ENCODE measurements at regions not wholly inside any gene's neighbourhood (a gene's known extent, or its start where the extent isn't known, plus 50 kb on each side); places are given as distances from the start of the nearest gene placed in this dataset.

DNA sequence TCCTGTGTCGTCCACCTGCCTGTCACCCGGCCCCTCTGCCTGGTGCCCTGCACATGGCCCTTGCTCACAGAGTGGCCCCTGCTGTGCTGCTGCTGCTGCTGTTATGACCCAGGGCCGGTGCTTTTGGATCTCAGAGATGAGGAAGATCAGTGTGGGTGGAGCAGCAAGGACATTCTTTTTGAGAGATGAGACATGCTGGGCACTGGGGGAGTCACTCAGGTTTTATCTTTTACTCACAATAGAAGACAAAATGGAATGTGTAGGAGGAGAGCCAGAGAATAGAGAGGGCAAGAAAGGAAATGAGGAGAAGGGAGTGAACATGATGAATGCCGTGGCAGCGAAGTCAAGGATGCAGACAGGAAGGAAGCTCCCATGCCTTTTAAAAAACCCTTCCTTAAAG is 611.5 kb upstream of the DPP6 start:
- CTCF ChIA-PET (ENCODE audit: unreplicated experiment), result no interaction called here
- DNase-seq (ENCODE audit: low spot score), result no peak
- BruUV-seq (replicated peaks), result no TSS peak
- H4K20me1 ChIP-seq (ENCODE audit: insufficient read depth, low read length), result no peaks in the 10 kb centered on the region
- H3K9me3 ChIP-seq (ENCODE audit: low read length), result no peaks in the 10 kb centered on the region
- H3K27ac ChIP-seq (ENCODE audit: low read depth, low read length, poor library complexity, severe bottlenecking), result no peak overlapping the region
- H3K79me2 ChIP-seq (ENCODE audit: insufficient read depth, low read depth, low read length), result no peaks in the 10 kb centered on the region
- no peaks in the 10 kb centered on the region for H3K9me2 ChIP-seq (ENCODE audit: insufficient read depth, low read length)
- no peak overlapping the region for H3K4me2 ChIP-seq (ENCODE audit: low read length)
- POLR2A ChIA-PET, result no interaction called here
- no peaks in the 10 kb centered on the region for H3K36me3 ChIP-seq (ENCODE audit: insufficient read depth, low read length)
- intact Hi-C loops (cut with micrococcal nuclease; ENCODE audit: unreplicated experiment), result no loop called here
- TF ChIP-seq, protein P1, sequence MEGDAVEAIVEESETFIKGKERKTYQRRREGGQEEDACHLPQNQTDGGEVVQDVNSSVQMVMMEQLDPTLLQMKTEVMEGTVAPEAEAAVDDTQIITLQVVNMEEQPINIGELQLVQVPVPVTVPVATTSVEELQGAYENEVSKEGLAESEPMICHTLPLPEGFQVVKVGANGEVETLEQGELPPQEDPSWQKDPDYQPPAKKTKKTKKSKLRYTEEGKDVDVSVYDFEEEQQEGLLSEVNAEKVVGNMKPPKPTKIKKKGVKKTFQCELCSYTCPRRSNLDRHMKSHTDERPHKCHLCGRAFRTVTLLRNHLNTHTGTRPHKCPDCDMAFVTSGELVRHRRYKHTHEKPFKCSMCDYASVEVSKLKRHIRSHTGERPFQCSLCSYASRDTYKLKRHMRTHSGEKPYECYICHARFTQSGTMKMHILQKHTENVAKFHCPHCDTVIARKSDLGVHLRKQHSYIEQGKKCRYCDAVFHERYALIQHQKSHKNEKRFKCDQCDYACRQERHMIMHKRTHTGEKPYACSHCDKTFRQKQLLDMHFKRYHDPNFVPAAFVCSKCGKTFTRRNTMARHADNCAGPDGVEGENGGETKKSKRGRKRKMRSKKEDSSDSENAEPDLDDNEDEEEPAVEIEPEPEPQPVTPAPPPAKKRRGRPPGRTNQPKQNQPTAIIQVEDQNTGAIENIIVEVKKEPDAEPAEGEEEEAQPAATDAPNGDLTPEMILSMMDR (conservative IDR thresholded peaks at IDR 0.05; ENCODE audit: low read length), result no peak
- TF ChIP-seq EZH2phosphoT487 (IDR thresholded peaks at IDR 0.05; ENCODE audit: borderline replicate concordance, low read depth, low read length), result no peak
- no peaks in the 10 kb centered on the region for H3K4me1 ChIP-seq (ENCODE audit: insufficient read depth, low read length, poor library complexity, severe bottlenecking)
- H3K4me3 ChIP-seq (ENCODE audit: low read depth, low read length, poor library complexity, severe bottlenecking), result no peak overlapping the region
- no peak overlapping the region for H2AFZ ChIP-seq (ENCODE audit: low read length)

DNA sequence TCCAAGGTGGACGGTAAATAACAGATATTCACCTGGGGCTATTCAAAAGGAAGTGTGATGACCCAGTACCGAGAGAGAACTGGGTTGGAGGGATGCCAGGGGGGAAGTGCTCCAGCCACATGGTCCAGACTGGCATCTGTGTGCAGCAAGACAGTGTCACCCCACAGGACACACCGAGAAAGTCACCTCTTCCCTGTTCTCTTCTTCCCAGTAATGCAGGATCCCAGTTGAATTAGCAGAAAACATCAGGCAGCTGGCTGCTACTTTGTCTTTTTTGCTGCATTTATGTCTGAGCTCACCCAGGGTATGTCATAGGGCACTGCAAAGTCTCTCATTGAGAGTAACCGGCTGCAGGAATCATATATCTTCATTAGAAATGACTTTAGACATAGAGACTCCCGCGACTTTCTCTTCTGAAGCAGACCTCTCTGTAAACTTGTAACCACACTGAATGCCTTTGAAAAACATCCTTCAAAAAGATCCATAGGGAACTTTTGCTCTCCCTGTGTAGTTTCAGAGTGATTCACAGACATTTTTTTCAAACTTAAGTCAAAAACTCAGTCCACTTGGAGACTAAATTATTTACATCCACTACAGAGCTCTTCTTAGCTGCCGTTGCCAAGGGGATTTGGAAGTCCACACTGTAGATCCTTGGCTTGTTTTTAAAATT is 609.0 kb upstream of the DPP6 start:
- Histone ChIP-seq H3K9me3 (ENCODE audit: low read length) (no peaks in the 10 kb centered on the region), H3K4me2 (ENCODE audit: low read length) (no peak overlapping the region), H3K27ac (ENCODE audit: low read depth, low read length, poor library complexity, severe bottlenecking) (no peak overlapping the region), H3K9me2 (ENCODE audit: insufficient read depth, low read length) (no peaks in the 10 kb centered on the region), H3K36me3 (ENCODE audit: insufficient read depth, low read length) (no peaks in the 10 kb centered on the region), H3K4me1 (ENCODE audit: insufficient read depth, low read length, poor library complexity, severe bottlenecking) (no peaks in the 10 kb centered on the region), H2AFZ (ENCODE audit: low read length) (no peak overlapping the region), H3K79me2 (ENCODE audit: insufficient read depth, low read depth, low read length) (no peaks in the 10 kb centered on the region), H3K4me3 (ENCODE audit: low read depth, low read length, poor library complexity, severe bottlenecking) (no peak overlapping the region), H4K20me1 (ENCODE audit: insufficient read depth, low read length) (no peaks in the 10 kb centered on the region)
- TF ChIP-seq EZH2phosphoT487 (IDR thresholded peaks at IDR 0.05; ENCODE audit: borderline replicate concordance, low read depth, low read length), result no peak
- TF ChIP-seq, protein P1 (conservative IDR thresholded peaks at IDR 0.05; ENCODE audit: low read length), result no peak
- intact Hi-C loops (cut with micrococcal nuclease; ENCODE audit: unreplicated experiment), result no loop called here
- ChIA-PET POLR2A (no interaction called here), CTCF (ENCODE audit: unreplicated experiment) (no interaction called here)
- BruUV-seq (replicated peaks), result no TSS peak
- no peak for DNase-seq (ENCODE audit: low spot score)

DNA sequence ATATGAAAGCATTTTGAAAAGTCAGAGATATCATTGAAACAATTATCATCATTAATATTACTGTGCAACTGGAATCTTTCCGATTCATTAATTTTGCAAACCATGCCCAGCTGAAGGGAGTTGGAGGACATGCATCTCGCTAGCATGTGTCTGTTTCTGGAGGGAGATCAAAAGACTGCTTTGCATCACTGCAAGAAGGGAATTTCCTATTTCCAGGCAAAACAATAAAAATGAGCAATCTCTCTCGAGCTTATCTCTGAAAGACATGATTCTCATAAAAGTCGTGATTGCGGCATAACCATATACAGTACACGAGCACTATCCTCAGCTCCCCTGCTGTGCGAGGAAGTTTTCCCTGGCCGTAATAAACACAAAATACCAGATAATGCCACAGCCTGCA is 607.6 kb upstream of the DPP6 start:
- Histone ChIP-seq H2AFZ (ENCODE audit: low read length) (no peak overlapping the region), H3K4me3 (ENCODE audit: low read depth, low read length, poor library complexity, severe bottlenecking) (no peak overlapping the region), H3K9me3 (ENCODE audit: low read length) (no peaks in the 10 kb centered on the region), H3K9me2 (ENCODE audit: insufficient read depth, low read length) (no peaks in the 10 kb centered on the region), H3K4me1 (ENCODE audit: insufficient read depth, low read length, poor library complexity, severe bottlenecking) (no peaks in the 10 kb centered on the region), H3K4me2 (ENCODE audit: low read length) (no peak overlapping the region), H4K20me1 (ENCODE audit: insufficient read depth, low read length) (no peaks in the 10 kb centered on the region), H3K79me2 (ENCODE audit: insufficient read depth, low read depth, low read length) (no peaks in the 10 kb centered on the region), H3K27ac (ENCODE audit: low read depth, low read length, poor library complexity, severe bottlenecking) (no peak overlapping the region), H3K36me3 (ENCODE audit: insufficient read depth, low read length) (no peaks in the 10 kb centered on the region)
- intact Hi-C loops (cut with micrococcal nuclease; ENCODE audit: unreplicated experiment), result no loop called here
- DNase-seq (ENCODE audit: low spot score), result no peak
- TF ChIP-seq EZH2phosphoT487 (IDR thresholded peaks at IDR 0.05; ENCODE audit: borderline replicate concordance, low read depth, low read length), result no peak
- TF ChIP-seq, protein P1 (conservative IDR thresholded peaks at IDR 0.05; ENCODE audit: low read length), result no peak
- ChIA-PET CTCF (ENCODE audit: unreplicated experiment) (no interaction called here), POLR2A (no interaction called here)
- no TSS peak for BruUV-seq (replicated peaks)
